Caco-2 (cell line): ENCODE measurements at regions not wholly inside any gene's neighbourhood (a gene's known extent, or its start where the extent isn't known, plus 50 kb on each side); places are given as distances from the start of the nearest gene placed in this dataset.

Source experiments
- BruUV-seq: library from RNA; stranded (reverse); fragments of 400-500 nt; replicated peaks from 2 replicates; lab custom pipeline; 2021; lab: Mats Ljungman, UMichigan
- CTCF ChIA-PET: fragments of 300-600 bp; sonication (Branson Sonifier 250); formaldehyde crosslinking; loops from one replicate; lab custom pipeline; 2022; ENCODE audit warnings: antibody characterized with exemption; lab: Charles Lee
- POLR2A ChIA-PET: fragments of 300-600 bp; sonication (Branson Sonifier 250); formaldehyde crosslinking; loops from one replicate; lab custom pipeline; 2022; ENCODE audit warnings: antibody characterized with exemption; lab: Charles Lee
- DNase-seq, 2 experiments: peaks; one replicate each; pipeline versions ENCODE4 v3.0.0 to v3.0.0-alpha.2; 2020 to 2022
- H3K27me3 ChIP-seq: replicated peaks from 2 replicates; pipeline ENCODE4 v1.6.0; 2011; ENCODE audit warnings: low read length; ENCODE audit not compliant: control insufficient read depth, insufficient read depth
- H3K36me3 ChIP-seq: 2 replicates; pipeline ENCODE4 v1.5.1; 2011; ENCODE audit warnings: low read length; ENCODE audit not compliant: control insufficient read depth, insufficient read depth
- H3K4me1 ChIP-seq: fragments of 250-450 bp; sonication (Bioruptor Pico); 2 replicates; pipeline ENCODE4 v1.5.1; 2020; ENCODE audit warnings: mild to moderate bottlenecking
- H3K4me3 ChIP-seq: 2 replicates; pipeline ENCODE4 v1.5.1; 2011; ENCODE audit warnings: low read depth, mild to moderate bottlenecking, control low read depth, low read length
- H3K9me3 ChIP-seq: fragments of 250-450 bp; sonication (Bioruptor Pico); 2 replicates; pipeline ENCODE4 v1.5.1; 2020; ENCODE audit warnings: mild to moderate bottlenecking, moderate library complexity
- H3K27ac Mint-ChIP-seq: one replicate; pipeline ENCODE4 v1.8.0; 2022; ENCODE audit warnings: mixed read lengths; ENCODE audit not compliant: unreplicated experiment
- H3K27me3 Mint-ChIP-seq: one replicate; pipeline ENCODE4 v1.8.0; 2022; ENCODE audit warnings: mixed read lengths; ENCODE audit not compliant: insufficient read depth, unreplicated experiment
- H3K36me3 Mint-ChIP-seq: one replicate; pipeline ENCODE4 v1.8.0; 2022; ENCODE audit warnings: mild to moderate bottlenecking, mixed read lengths; ENCODE audit not compliant: insufficient read depth, unreplicated experiment
- H3K4me1 Mint-ChIP-seq: one replicate; pipeline ENCODE4 v1.8.0; 2022; ENCODE audit warnings: low read depth, mixed read lengths; ENCODE audit not compliant: unreplicated experiment
- H3K4me3 Mint-ChIP-seq: one replicate; pipeline ENCODE4 v1.8.0; 2022; ENCODE audit warnings: mild to moderate bottlenecking, moderate library complexity, mixed read lengths; ENCODE audit not compliant: unreplicated experiment
- H3K9me3 Mint-ChIP-seq: one replicate; pipeline ENCODE4 v1.8.0; 2022; ENCODE audit warnings: mixed read lengths; ENCODE audit not compliant: unreplicated experiment
- CTCF ChIP-seq, 2 experiments: fragments of 200-600 bp in 1 of 2; IDR thresholded peaks; 1 replicate in 1 of 2; 2 replicates in 1 of 2; pipeline versions ENCODE4 v1.5.1 to v1.8.0; 2011 to 2022; ENCODE audit warnings: antibody characterized with exemption in 1 of 2, control low read depth in 1 of 2, inconsistent platforms in 1 of 2, low read depth in 1 of 2, low read length in 1 of 2, mild to moderate bottlenecking in 1 of 2, moderate library complexity in 1 of 2; ENCODE audit not compliant: insufficient read depth in 1 of 2, severe bottlenecking in 1 of 2, unreplicated experiment in 1 of 2
- intact Hi-C: fragments of 100-400 bp; cut with micrococcal nuclease; formaldehyde crosslinking; loops from one replicate; pipeline ENCODE4 v1.10.0; 2022; ENCODE audit not compliant: unreplicated experiment

- Mint-ChIP-seq H3K27me3 (no peaks in the 10 kb centered on the region), H3K36me3 (no peaks in the 10 kb centered on the region), H3K4me1 (no peaks in the 10 kb centered on the region), H3K9me3 (no peaks in the 10 kb centered on the region), H3K4me3 (no peak overlapping the region), H3K27ac (no peak overlapping the region)
- no peak for TF ChIP-seq CTCF (IDR thresholded peaks at IDR 0.05; ENCODE audit: insufficient read depth in 1 of 2, low read depth in 1 of 2, low read length in 1 of 2, severe bottlenecking in 1 of 2, unreplicated experiment in 1 of 2)
- no peaks in the 10 kb centered on the region for H3K27me3 ChIP-seq
- H3K4me3 ChIP-seq = no peak overlapping the region
- no peaks in the 10 kb centered on the region for H3K36me3 ChIP-seq
- H3K4me1 ChIP-seq = no peaks in the 10 kb centered on the region
- DNase-seq = no peak
- ChIA-PET POLR2A (no interaction called here), CTCF (no interaction called here)
- intact Hi-C loops = no loop called here
- H3K9me3 ChIP-seq = no peaks in the 10 kb centered on the region
- no TSS peak for BruUV-seq
These were observed 106.9 kb upstream of the HDAC4 start for GRCh38 chr2:239507576-239508258.

- Histone ChIP-seq H3K36me3 (no peaks in the 10 kb centered on the region), H3K9me3 (no peaks in the 10 kb centered on the region), H3K27me3 (no peaks in the 10 kb centered on the region), H3K4me1 (no peaks in the 10 kb centered on the region), H3K4me3 (no peak overlapping the region)
- no peaks in the 10 kb centered on the region for H3K36me3 Mint-ChIP-seq
- TF ChIP-seq CTCF (IDR thresholded peaks at IDR 0.05; ENCODE audit: insufficient read depth in 1 of 2, low read depth in 1 of 2, low read length in 1 of 2, severe bottlenecking in 1 of 2, unreplicated experiment in 1 of 2) = no peak
- BruUV-seq = no TSS peak
- ChIA-PET CTCF (no interaction called here), POLR2A (no interaction called here)
- H3K27ac Mint-ChIP-seq = no peak overlapping the region
- no peaks in the 10 kb centered on the region for H3K9me3 Mint-ChIP-seq
- intact Hi-C loops = no loop called here
- no peak for DNase-seq
- H3K4me3 Mint-ChIP-seq = no peak overlapping the region
- no peaks in the 10 kb centered on the region for H3K4me1 Mint-ChIP-seq
- H3K27me3 Mint-ChIP-seq = no peaks in the 10 kb centered on the region
These were observed 106.1 kb upstream of the HDAC4 start for GRCh38 chr2:239506961-239507360.

- Histone ChIP-seq H3K4me1 (no peaks in the 10 kb centered on the region), H3K9me3 (no peaks in the 10 kb centered on the region), H3K27me3 (no peaks in the 10 kb centered on the region), H3K36me3 (no peaks in the 10 kb centered on the region), H3K4me3 (no peak overlapping the region)
- TF ChIP-seq CTCF (IDR thresholded peaks at IDR 0.05; ENCODE audit: insufficient read depth in 1 of 2, low read depth in 1 of 2, low read length in 1 of 2, severe bottlenecking in 1 of 2, unreplicated experiment in 1 of 2) = no peak
- ChIA-PET POLR2A (no interaction called here), CTCF (no interaction called here)
- intact Hi-C loops = no loop called here
- no peak overlapping the region for H3K4me3 Mint-ChIP-seq
- no peak for DNase-seq
- no peaks in the 10 kb centered on the region for H3K4me1 Mint-ChIP-seq
- no TSS peak for BruUV-seq
- H3K27me3 Mint-ChIP-seq = no peaks in the 10 kb centered on the region
- H3K36me3 Mint-ChIP-seq = no peaks in the 10 kb centered on the region
- no peak overlapping the region for H3K27ac Mint-ChIP-seq
- no peaks in the 10 kb centered on the region for H3K9me3 Mint-ChIP-seq
These were observed 105.5 kb upstream of the HDAC4 start for GRCh38 chr2:239506101-239506857.
